GM12892 (cell line): ENCODE measurements at regions not wholly inside any gene's neighbourhood (a gene's known extent, or its start where the extent isn't known, plus 50 kb on each side); places are given as distances from the start of the nearest gene placed in this dataset.

ENCODE experiments used
- POLR2A ChIP-seq: IDR thresholded peaks from 2 replicates; pipeline ENCODE4 v1.6.1; 2011; ENCODE audit warnings: low read depth, low read length, control low read depth
- POLR2AphosphoS5 ChIP-seq: IDR thresholded peaks from 2 replicates; pipeline ENCODE4 v1.6.1; 2011; ENCODE audit warnings: low read depth, low read length, control low read depth
- TAF1 ChIP-seq: IDR thresholded peaks from 2 replicates; pipeline ENCODE4 v1.6.1; 2011; ENCODE audit warnings: low read depth, mild to moderate bottlenecking, control low read depth, low read length, borderline replicate concordance

GRCh38 chr16:62406387-62406786 lies 370.1 kb upstream of the CDH8 start:
- TF ChIP-seq POLR2AphosphoS5 (no peak), POLR2A (no peak), TAF1 (no peak)
